HCT116 (cell line): ENCODE measurements at regions not wholly inside any gene's neighbourhood (a gene's known extent, or its start where the extent isn't known, plus 50 kb on each side); places are given as distances from the start of the nearest gene placed in this dataset.

Experiments used
- ATAC-seq: fragments of 200-7000 bp; cut with Tn5 transposase; 2 replicates; pipeline ENCODE4 v1.9.1; 2020; ENCODE audit warnings: mild to moderate bottlenecking, moderate library complexity
- BruUV-seq: library from RNA; stranded (reverse); fragments of 400-500 nt; replicated peaks from 2 replicates; lab custom pipeline; 2021; lab: Mats Ljungman, UMichigan
- CTCF ChIA-PET: fragments of 300-600 bp; sonication (Branson Sonifier 250); formaldehyde crosslinking; loops from one replicate; lab custom pipeline; 2021; ENCODE audit warnings: antibody characterized with exemption; lab: Charles Lee
- POLR2A ChIA-PET: fragments of 300-600, 350-600 bp; sonication (Branson Sonifier 250); formaldehyde crosslinking; loops from one replicate; lab custom pipeline; 2021; ENCODE audit warnings: antibody characterized with exemption; lab: Charles Lee
- RAD21 ChIA-PET, 2 experiments: fragments of 300-600 bp; sonication (Branson Sonifier 250); formaldehyde crosslinking; loops; one replicate each; lab custom pipeline; 2023; ENCODE audit warnings: low total read pairs in 2 of 2; ENCODE audit not compliant: uncharacterized antibody in 2 of 2, unreplicated experiment in 2 of 2, low non-redundant PET in 1 of 2; lab: Charles Lee
- DNase-seq: peaks from one replicate; pipeline ENCODE4 v3.0.0-alpha.2; 2010; ENCODE audit warnings: low read depth, low spot score
- H2AFZ ChIP-seq: fragments of 200-600 bp; shearing (Covaris generic), sonication (generic); 2 replicates; pipeline ENCODE4 v1.6.1; 2017; ENCODE audit warnings: low read depth, mixed run types, mixed read lengths, antibody characterized with exemption, low read length; ENCODE audit not compliant: poor library complexity, severe bottlenecking
- H3K27ac ChIP-seq: 2 replicates; pipeline ENCODE4 v1.5.1; 2012; ENCODE audit warnings: low read depth, low read length
- H3K27me3 ChIP-seq: fragments of 200-600 bp; sonication (generic); 2 replicates; pipeline ENCODE4 v1.6.1; 2016; ENCODE audit warnings: mixed run types, low read length, mixed read lengths; ENCODE audit not compliant: insufficient read depth
- H3K36me3 ChIP-seq, 2 experiments: fragments of 200-500 bp in 1 of 2; fragments of 200-600 bp in 1 of 2; sonication (Bioruptor generic) in 1 of 2; sonication (generic) in 1 of 2; 2 replicates each; pipeline versions ENCODE4 v1.5.1 to v1.6.1; 2014 to 2016; ENCODE audit warnings: low read length in 2 of 2, inconsistent platforms in 1 of 2, mixed read lengths in 1 of 2, mixed run types in 1 of 2; ENCODE audit not compliant: insufficient read depth in 2 of 2, control insufficient read depth in 1 of 2
- H3K4me1 ChIP-seq, 2 experiments: fragments of 200-600 bp in 1 of 2; sonication (generic) in 1 of 2; 2 replicates each; pipeline versions ENCODE4 v1.5.1 to v1.6.1; 2012 to 2017; ENCODE audit warnings: low read length in 2 of 2, inconsistent platforms in 1 of 2, mild to moderate bottlenecking in 1 of 2, mixed read lengths in 1 of 2, mixed run types in 1 of 2, moderate library complexity in 1 of 2; ENCODE audit not compliant: insufficient read depth in 2 of 2, control insufficient read depth in 1 of 2
- H3K4me2 ChIP-seq: fragments of 200-600 bp; sonication (generic); 2 replicates; pipeline ENCODE4 v1.6.1; 2017; ENCODE audit warnings: mixed run types, low read length, mixed read lengths
- H3K4me3 ChIP-seq, 2 experiments: fragments of 200-600 bp in 1 of 2; sonication (generic) in 1 of 2; replicated peaks in 1 of 2; 2 replicates each; pipeline ENCODE4 v1.5.1; 2011 to 2016; ENCODE audit warnings: low read length in 2 of 2, control low read depth in 1 of 2, low read depth in 1 of 2, mild to moderate bottlenecking in 1 of 2, mixed read lengths in 1 of 2, mixed run types in 1 of 2
- H3K79me2 ChIP-seq: fragments of 200-600 bp; sonication (generic); 2 replicates; pipeline ENCODE4 v1.6.1; 2017; ENCODE audit warnings: mild to moderate bottlenecking, mixed run types, low read length, moderate library complexity, mixed read lengths; ENCODE audit not compliant: insufficient read depth
- H3K9ac ChIP-seq: fragments of 200-600 bp; sonication (generic); 2 replicates; pipeline ENCODE4 v1.6.1; 2016; ENCODE audit warnings: low read length, mixed read lengths
- H3K9me2 ChIP-seq: fragments of 200-600 bp; sonication (generic), shearing (Covaris generic); 2 replicates; pipeline ENCODE4 v1.6.1; 2017; ENCODE audit warnings: mixed run types, mild to moderate bottlenecking, moderate library complexity; ENCODE audit not compliant: insufficient read depth
- H3K9me3 ChIP-seq, 2 experiments: fragments of 200-500 bp in 1 of 2; fragments of 200-600 bp in 1 of 2; sonication (Bioruptor generic) in 1 of 2; sonication (generic) in 1 of 2; 2 replicates each; pipeline ENCODE4 v1.6.1; 2014 to 2017; ENCODE audit warnings: low read length in 2 of 2, mixed read lengths in 2 of 2, inconsistent platforms in 1 of 2, low read depth in 1 of 2, mild to moderate bottlenecking in 1 of 2, mixed run types in 1 of 2, moderate library complexity in 1 of 2; ENCODE audit not compliant: control insufficient read depth in 1 of 2, insufficient read depth in 1 of 2
- H4K20me1 ChIP-seq: fragments of 200-600 bp; sonication (generic), shearing (Covaris generic); 2 replicates; pipeline ENCODE4 v1.6.1; 2017; ENCODE audit warnings: mixed run types, mild to moderate bottlenecking, moderate library complexity; ENCODE audit not compliant: insufficient read depth
- CBX3 ChIP-seq: IDR thresholded peaks from 2 replicates; pipeline ENCODE4 v1.6.1; 2012; ENCODE audit warnings: low read depth
- CEBPB ChIP-seq: IDR thresholded peaks from 2 replicates; pipeline ENCODE4 v1.6.1; 2012; ENCODE audit warnings: low read depth
- EGR1 ChIP-seq: IDR thresholded peaks from 2 replicates; pipeline ENCODE4 v1.6.1; 2012; ENCODE audit warnings: low read depth
- EZH2 ChIP-seq: fragments of 200-600 bp; sonication (generic); IDR thresholded peaks from 2 replicates; pipeline ENCODE4 v1.6.1; 2017; ENCODE audit warnings: antibody characterized with exemption, mixed run types
- EZH2phosphoT487 ChIP-seq: fragments of 200-600 bp; IDR thresholded peaks from 2 replicates; pipeline ENCODE4 v1.6.1; 2018; ENCODE audit warnings: antibody characterized with exemption, borderline replicate concordance
- FOSL1 ChIP-seq: IDR thresholded peaks from 2 replicates; pipeline ENCODE4 v1.6.1; 2012; ENCODE audit warnings: low read depth
- JUND ChIP-seq: IDR thresholded peaks from 2 replicates; pipeline ENCODE4 v1.6.1; 2012
- POLR2A ChIP-seq: IDR thresholded peaks from 2 replicates; pipeline ENCODE4 v1.7.0; 2011; ENCODE audit warnings: borderline replicate concordance; ENCODE audit not compliant: insufficient read depth, insufficient read length; ENCODE audit errors: extremely low read depth
- POLR2AphosphoS5 ChIP-seq: IDR thresholded peaks from 2 replicates; pipeline ENCODE4 v1.6.1; 2011; ENCODE audit warnings: mild to moderate bottlenecking, low read depth, low read length, moderate library complexity
- RAD21 ChIP-seq: IDR thresholded peaks from 2 replicates; pipeline ENCODE4 v1.6.1; 2012; ENCODE audit warnings: low read depth, mild to moderate bottlenecking
- SP1 ChIP-seq: IDR thresholded peaks from 2 replicates; pipeline ENCODE4 v1.6.1; 2012; ENCODE audit warnings: low read depth
- SRF ChIP-seq: IDR thresholded peaks from 2 replicates; pipeline ENCODE4 v1.6.1; 2012; ENCODE audit warnings: low read depth
- TCF7L2 ChIP-seq: IDR thresholded peaks from 2 replicates; pipeline ENCODE4 v1.7.0; 2011; ENCODE audit warnings: borderline replicate concordance, inconsistent platforms; ENCODE audit not compliant: insufficient read depth, insufficient read length; ENCODE audit errors: extremely low read depth
- YY1 ChIP-seq: IDR thresholded peaks from 2 replicates; pipeline ENCODE4 v1.6.1; 2011; ENCODE audit warnings: low read length, low read depth, moderate library complexity, mild to moderate bottlenecking; ENCODE audit not compliant: insufficient replicate concordance; ENCODE audit errors: extremely low read depth
- ZNF274 ChIP-seq: fragments of 200-500 bp; sonication (Bioruptor generic); IDR thresholded peaks from 2 replicates; pipeline ENCODE4 v1.6.1; 2014; ENCODE audit warnings: mild to moderate bottlenecking, low read depth, low read length, inconsistent platforms
- intact Hi-C: fragments of 100-400 bp; cut with micrococcal nuclease; formaldehyde crosslinking; loops from 2 replicates; pipeline ENCODE4 v1.10.0; 2022
- TF ChIP-seq, protein P1 (sequence below): IDR thresholded peaks from 2 replicates; pipeline ENCODE4 v1.6.1; 2012; ENCODE audit warnings: low read depth
- TF ChIP-seq, protein P2 (sequence below): IDR thresholded peaks from 2 replicates; pipeline ENCODE4 v1.6.1; 2012
- TF ChIP-seq, protein P3 (sequence below): IDR thresholded peaks from 2 replicates; pipeline ENCODE4 v1.6.1; 2012
- TF ChIP-seq, protein P4 (sequence below), 3 experiments: fragments of 200-600 bp in 1 of 3; sonication (generic) in 1 of 3; IDR thresholded peaks in 2 of 3; conservative IDR thresholded peaks in 1 of 3; 2 replicates each; pipeline ENCODE4 v1.5.1; 2012 to 2017; ENCODE audit warnings: low read depth in 2 of 3, low read length in 2 of 3, antibody characterized with exemption in 1 of 3, borderline replicate concordance in 1 of 3, control low read depth in 1 of 3, mild to moderate bottlenecking in 1 of 3, mixed read lengths in 1 of 3, mixed run types in 1 of 3, moderate library complexity in 1 of 3; ENCODE audit not compliant: insufficient read depth in 1 of 3
- TF ChIP-seq, protein P5 (sequence below): IDR thresholded peaks from 2 replicates; pipeline ENCODE4 v1.6.1; 2011; ENCODE audit warnings: mild to moderate bottlenecking, low read length, moderate library complexity; ENCODE audit not compliant: insufficient replicate concordance; ENCODE audit errors: extremely low read depth

DNA sequence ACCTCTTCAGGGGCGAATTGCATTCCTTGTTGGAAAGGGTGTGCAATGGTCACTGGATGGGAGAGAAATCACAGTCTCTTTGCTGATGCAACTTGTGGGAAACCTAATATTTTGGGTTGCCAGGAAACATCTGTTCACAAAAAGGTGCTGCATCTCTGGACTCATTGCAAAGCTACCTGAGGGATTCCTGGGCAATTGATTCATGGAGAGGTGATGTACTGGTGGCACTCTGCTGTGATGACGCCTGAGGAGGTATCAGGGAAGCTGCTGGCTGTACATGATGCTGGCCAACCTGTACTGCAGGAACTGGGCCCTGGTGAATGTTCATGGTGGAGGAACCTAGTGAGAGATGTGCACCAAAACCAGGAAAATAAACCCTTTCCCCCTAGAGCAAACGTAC lies 516.0 kb upstream of the SPHKAP start (continued):
- TF ChIP-seq RAD21, result no peak

DNA sequence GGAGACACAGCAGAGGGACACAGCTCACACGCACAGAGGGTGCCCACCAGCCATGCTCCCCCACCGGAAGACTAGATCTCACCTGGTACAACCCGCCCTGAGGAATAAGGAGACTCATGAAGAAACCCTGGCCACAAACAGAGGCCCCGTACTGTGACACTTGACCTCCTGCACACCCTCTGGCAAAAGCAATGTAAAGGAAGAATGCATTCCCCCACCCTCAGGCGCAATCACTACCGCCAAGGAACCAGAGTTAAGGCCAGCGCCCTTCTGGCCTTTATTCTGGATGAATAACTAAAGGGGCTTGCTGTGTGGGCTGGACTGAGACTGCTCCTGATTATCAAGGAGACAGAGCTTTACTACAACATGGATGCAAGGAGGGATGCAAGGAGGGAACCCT lies 509.2 kb upstream of the SPHKAP start:
- no peak overlapping the region for H3K4me3 ChIP-seq
- H3K9me3 ChIP-seq, result no peaks in the 10 kb centered on the region
- ATAC-seq (no peak), DNase-seq (no peak)
- no peak overlapping the region for H3K9ac ChIP-seq
- BruUV-seq, result no TSS peak
- no peak overlapping the region for H3K27ac ChIP-seq
- H3K36me3 ChIP-seq, result no peaks in the 10 kb centered on the region
- intact Hi-C loops, result no loop called here
- no peaks in the 10 kb centered on the region for H4K20me1 ChIP-seq
- H2AFZ ChIP-seq, result no peak overlapping the region
- ChIA-PET RAD21 (no interaction called here), POLR2A (no interaction called here), CTCF (no interaction called here)
- no peaks in the 10 kb centered on the region for H3K9me2 ChIP-seq
- TF ChIP-seq ZNF274, result no peak
- no peak for TF ChIP-seq POLR2A
- TF ChIP-seq, protein P1, sequence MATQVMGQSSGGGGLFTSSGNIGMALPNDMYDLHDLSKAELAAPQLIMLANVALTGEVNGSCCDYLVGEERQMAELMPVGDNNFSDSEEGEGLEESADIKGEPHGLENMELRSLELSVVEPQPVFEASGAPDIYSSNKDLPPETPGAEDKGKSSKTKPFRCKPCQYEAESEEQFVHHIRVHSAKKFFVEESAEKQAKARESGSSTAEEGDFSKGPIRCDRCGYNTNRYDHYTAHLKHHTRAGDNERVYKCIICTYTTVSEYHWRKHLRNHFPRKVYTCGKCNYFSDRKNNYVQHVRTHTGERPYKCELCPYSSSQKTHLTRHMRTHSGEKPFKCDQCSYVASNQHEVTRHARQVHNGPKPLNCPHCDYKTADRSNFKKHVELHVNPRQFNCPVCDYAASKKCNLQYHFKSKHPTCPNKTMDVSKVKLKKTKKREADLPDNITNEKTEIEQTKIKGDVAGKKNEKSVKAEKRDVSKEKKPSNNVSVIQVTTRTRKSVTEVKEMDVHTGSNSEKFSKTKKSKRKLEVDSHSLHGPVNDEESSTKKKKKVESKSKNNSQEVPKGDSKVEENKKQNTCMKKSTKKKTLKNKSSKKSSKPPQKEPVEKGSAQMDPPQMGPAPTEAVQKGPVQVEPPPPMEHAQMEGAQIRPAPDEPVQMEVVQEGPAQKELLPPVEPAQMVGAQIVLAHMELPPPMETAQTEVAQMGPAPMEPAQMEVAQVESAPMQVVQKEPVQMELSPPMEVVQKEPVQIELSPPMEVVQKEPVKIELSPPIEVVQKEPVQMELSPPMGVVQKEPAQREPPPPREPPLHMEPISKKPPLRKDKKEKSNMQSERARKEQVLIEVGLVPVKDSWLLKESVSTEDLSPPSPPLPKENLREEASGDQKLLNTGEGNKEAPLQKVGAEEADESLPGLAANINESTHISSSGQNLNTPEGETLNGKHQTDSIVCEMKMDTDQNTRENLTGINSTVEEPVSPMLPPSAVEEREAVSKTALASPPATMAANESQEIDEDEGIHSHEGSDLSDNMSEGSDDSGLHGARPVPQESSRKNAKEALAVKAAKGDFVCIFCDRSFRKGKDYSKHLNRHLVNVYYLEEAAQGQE, result no peak
- no peak for TF ChIP-seq FOSL1
- no peak for TF ChIP-seq EZH2
- TF ChIP-seq SP1, result no peak
- no peak for TF ChIP-seq CEBPB
- no peak for TF ChIP-seq JUND
- no peak for TF ChIP-seq TCF7L2
- TF ChIP-seq, protein P2, sequence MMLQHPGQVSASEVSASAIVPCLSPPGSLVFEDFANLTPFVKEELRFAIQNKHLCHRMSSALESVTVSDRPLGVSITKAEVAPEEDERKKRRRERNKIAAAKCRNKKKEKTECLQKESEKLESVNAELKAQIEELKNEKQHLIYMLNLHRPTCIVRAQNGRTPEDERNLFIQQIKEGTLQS, result no peak
- TF ChIP-seq, protein P3, sequence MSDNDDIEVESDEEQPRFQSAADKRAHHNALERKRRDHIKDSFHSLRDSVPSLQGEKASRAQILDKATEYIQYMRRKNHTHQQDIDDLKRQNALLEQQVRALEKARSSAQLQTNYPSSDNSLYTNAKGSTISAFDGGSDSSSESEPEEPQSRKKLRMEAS, result no peak
- TF ChIP-seq, protein P4, sequence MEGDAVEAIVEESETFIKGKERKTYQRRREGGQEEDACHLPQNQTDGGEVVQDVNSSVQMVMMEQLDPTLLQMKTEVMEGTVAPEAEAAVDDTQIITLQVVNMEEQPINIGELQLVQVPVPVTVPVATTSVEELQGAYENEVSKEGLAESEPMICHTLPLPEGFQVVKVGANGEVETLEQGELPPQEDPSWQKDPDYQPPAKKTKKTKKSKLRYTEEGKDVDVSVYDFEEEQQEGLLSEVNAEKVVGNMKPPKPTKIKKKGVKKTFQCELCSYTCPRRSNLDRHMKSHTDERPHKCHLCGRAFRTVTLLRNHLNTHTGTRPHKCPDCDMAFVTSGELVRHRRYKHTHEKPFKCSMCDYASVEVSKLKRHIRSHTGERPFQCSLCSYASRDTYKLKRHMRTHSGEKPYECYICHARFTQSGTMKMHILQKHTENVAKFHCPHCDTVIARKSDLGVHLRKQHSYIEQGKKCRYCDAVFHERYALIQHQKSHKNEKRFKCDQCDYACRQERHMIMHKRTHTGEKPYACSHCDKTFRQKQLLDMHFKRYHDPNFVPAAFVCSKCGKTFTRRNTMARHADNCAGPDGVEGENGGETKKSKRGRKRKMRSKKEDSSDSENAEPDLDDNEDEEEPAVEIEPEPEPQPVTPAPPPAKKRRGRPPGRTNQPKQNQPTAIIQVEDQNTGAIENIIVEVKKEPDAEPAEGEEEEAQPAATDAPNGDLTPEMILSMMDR (IDR thresholded peaks at IDR 0.05 in 2 of 3, conservative IDR thresholded peaks at IDR 0.05 in 1 of 3; ENCODE audit: borderline replicate concordance in 1 of 3, insufficient read depth in 1 of 3, low read depth in 2 of 3, low read length in 2 of 3), result no peak
- TF ChIP-seq YY1, result no peak
- no peak for TF ChIP-seq EGR1
- TF ChIP-seq POLR2AphosphoS5, result no peak
- TF ChIP-seq EZH2phosphoT487, result no peak
- TF ChIP-seq SRF, result no peak
- TF ChIP-seq, protein P5, sequence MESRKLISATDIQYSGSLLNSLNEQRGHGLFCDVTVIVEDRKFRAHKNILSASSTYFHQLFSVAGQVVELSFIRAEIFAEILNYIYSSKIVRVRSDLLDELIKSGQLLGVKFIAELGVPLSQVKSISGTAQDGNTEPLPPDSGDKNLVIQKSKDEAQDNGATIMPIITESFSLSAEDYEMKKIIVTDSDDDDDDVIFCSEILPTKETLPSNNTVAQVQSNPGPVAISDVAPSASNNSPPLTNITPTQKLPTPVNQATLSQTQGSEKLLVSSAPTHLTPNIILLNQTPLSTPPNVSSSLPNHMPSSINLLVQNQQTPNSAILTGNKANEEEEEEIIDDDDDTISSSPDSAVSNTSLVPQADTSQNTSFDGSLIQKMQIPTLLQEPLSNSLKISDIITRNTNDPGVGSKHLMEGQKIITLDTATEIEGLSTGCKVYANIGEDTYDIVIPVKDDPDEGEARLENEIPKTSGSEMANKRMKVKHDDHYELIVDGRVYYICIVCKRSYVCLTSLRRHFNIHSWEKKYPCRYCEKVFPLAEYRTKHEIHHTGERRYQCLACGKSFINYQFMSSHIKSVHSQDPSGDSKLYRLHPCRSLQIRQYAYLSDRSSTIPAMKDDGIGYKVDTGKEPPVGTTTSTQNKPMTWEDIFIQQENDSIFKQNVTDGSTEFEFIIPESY, result no peak
- TF ChIP-seq CBX3, result no peak
- TF ChIP-seq RAD21, result no peak
- no peaks in the 10 kb centered on the region for H3K79me2 ChIP-seq
- H3K4me1 ChIP-seq, result no peaks in the 10 kb centered on the region
- no peak overlapping the region for H3K4me2 ChIP-seq
- H3K27me3 ChIP-seq, result no peaks in the 10 kb centered on the region
